ENCODE measurements at regions not wholly inside any gene's neighbourhood (a gene's known extent, or its start where the extent isn't known, plus 50 kb on each side); places are given as distances from the start of the nearest gene placed in this dataset.

DNA sequence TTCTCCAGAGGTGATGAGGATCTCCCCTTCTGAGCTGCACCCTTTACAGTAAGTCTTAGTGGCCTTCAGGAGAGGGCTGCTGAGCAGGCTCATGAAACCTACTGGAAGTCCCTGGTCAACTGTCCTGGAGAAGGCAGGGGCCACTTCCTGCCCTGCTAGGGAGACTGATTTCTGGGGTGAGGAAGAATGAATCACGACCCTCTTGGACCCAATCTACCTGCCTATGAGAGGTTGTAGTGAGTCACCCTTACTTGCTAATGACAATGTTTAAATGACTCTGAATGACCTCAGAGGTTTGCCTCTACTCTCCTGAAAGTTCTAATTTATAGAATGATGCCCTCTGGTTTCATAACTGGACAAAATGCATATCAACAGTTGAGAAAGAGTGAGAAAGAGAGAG lies 79.4 kb upstream of the FAM136A start:
- intact Hi-C loops (cut with DNase I): no loop called here
- Histone ChIP-seq H3K4me1 (no peaks in the 10 kb centered on the region), H3K27me3 (ENCODE audit: insufficient read depth in 3 of 3, low read length in 2 of 3) (no peaks in the 10 kb centered on the region), H3K36me3 (ENCODE audit: insufficient read depth in 1 of 2, low read depth in 1 of 2) (no peaks in the 10 kb centered on the region), H3K27ac (no peak overlapping the region), H3K9me3 (no peaks in the 10 kb centered on the region), H3K4me3 (no peak overlapping the region)
- no peak for DNase-seq
- WGBS, 3 donors: 50 to 62% (median 50%) methylated on average over 1 of the region's 1 CpG
- no peak for TF ChIP-seq CTCF (IDR thresholded peaks at IDR 0.05)
- ATAC-seq: no peak

GRCh38 chr2:70380621-70381020 lies 78.8 kb upstream of the FAM136A start:
- DNase-seq (no peak), ATAC-seq (no peak)
- 71 to 75% (median 74%) methylated on average over 4 of the region's 4 CpGs for WGBS, 3 donors
- intact Hi-C loops (cut with DNase I): no loop called here
- H3K27me3 ChIP-seq (ENCODE audit: insufficient read depth in 3 of 3, low read length in 2 of 3): no peaks in the 10 kb centered on the region
- no peaks in the 10 kb centered on the region for H3K9me3 ChIP-seq
- no peak overlapping the region for H3K27ac ChIP-seq
- H3K4me1 ChIP-seq: no peaks in the 10 kb centered on the region
- no peak for TF ChIP-seq CTCF (IDR thresholded peaks at IDR 0.05)
- H3K4me3 ChIP-seq: no peak overlapping the region
- H3K36me3 ChIP-seq (ENCODE audit: insufficient read depth in 1 of 2, low read depth in 1 of 2): no peaks in the 10 kb centered on the region

- ATAC-seq (no peak), DNase-seq (no peak)
- Histone ChIP-seq H3K36me3 (ENCODE audit: insufficient read depth in 1 of 2, low read depth in 1 of 2) (no peaks in the 10 kb centered on the region), H3K9me3 (no peaks in the 10 kb centered on the region), H3K4me1 (no peaks in the 10 kb centered on the region), H3K4me3 (no peak overlapping the region), H3K27me3 (ENCODE audit: insufficient read depth in 3 of 3, low read length in 2 of 3) (no peaks in the 10 kb centered on the region), H3K27ac (no peak overlapping the region)
- intact Hi-C loops (cut with DNase I): no loop called here
- whole genome bisulfite sequencing, 3 donors: 14 to 23% (median 23%) methylated on average over 2 of the region's 2 CpGs
- no peak for TF ChIP-seq CTCF (IDR thresholded peaks at IDR 0.05)
Measured at GRCh38 chr2:70374616-70375015, 72.7 kb upstream of the FAM136A start.

- 54 to 78% (median 55%) methylated on average over 3 of the region's 3 CpGs for WGBS, 3 donors
- Histone ChIP-seq H3K36me3 (ENCODE audit: insufficient read depth in 1 of 2, low read depth in 1 of 2) (no peaks in the 10 kb centered on the region), H3K4me3 (no peak overlapping the region), H3K4me1 (no peaks in the 10 kb centered on the region), H3K9me3 (no peaks in the 10 kb centered on the region), H3K27me3 (ENCODE audit: insufficient read depth in 3 of 3, low read length in 2 of 3) (no peaks in the 10 kb centered on the region), H3K27ac (no peak overlapping the region)
- TF ChIP-seq CTCF (IDR thresholded peaks at IDR 0.05): no peak
- ATAC-seq: no peak
- DNase-seq: no peak
- intact Hi-C loops (cut with DNase I): no loop called here
Measured at GRCh38 chr2:70371753-70372152, 69.9 kb upstream of the FAM136A start.

DNA sequence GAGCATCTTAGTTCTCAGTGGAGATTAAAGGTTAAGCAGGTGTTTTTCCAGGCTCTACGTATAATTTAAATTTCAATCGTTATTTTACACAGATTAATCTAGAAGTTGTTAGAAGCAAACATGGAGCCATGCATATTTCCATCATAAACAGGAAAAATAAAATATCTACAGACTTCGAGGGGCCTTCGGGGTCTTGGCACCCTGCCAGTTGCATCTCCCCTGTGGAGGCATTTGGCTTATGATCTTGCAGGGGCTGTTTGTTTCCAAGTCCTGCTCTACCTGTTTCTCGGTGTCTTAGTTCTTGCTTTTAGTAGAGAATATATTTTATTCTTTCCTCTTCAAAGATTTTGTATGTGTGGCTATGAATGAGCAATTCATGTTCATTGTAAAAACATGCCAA lies 67.2 kb upstream of the FAM136A start:
- no peak for TF ChIP-seq CTCF (IDR thresholded peaks at IDR 0.05)
- ATAC-seq (no peak), DNase-seq (no peak)
- Histone ChIP-seq H3K27ac (no peak overlapping the region), H3K4me3 (no peak overlapping the region), H3K4me1 (no peaks in the 10 kb centered on the region), H3K36me3 (ENCODE audit: insufficient read depth in 1 of 2, low read depth in 1 of 2) (no peaks in the 10 kb centered on the region), H3K9me3 (no peaks in the 10 kb centered on the region), H3K27me3 (ENCODE audit: insufficient read depth in 3 of 3, low read length in 2 of 3) (peaks cover 0 to 2% (median 0%) of the 10 kb centered on the region in 3 donors)
- 31 to 53% (median 43%) methylated on average over 5 of the region's 5 CpGs for WGBS, 3 donors
- intact Hi-C loops (cut with DNase I): no loop called here

All from psoas muscle (tissue), 7 donors.